ACHN (cell line): ENCODE measurements at regions not wholly inside any gene's neighbourhood (a gene's known extent, or its start where the extent isn't known, plus 50 kb on each side); places are given as distances from the start of the nearest gene placed in this dataset.

ENCODE experiments used
- DNase-seq: peaks from one replicate; pipeline ENCODE4 v3.0.0-alpha.2; 2015
- in situ Hi-C: cut with HindIII; loops from 2 replicates; pipeline ENCODE4 v1.10.0; 2017; ENCODE audit warnings: low sequenced_read_pairs, low pct_ligation_motif_present, low pct_unique_long_range_greater_than_20kb

GRCh38 chr3:55413236-55413635 lies 73.9 kb downstream of the WNT5A start:
- DNase-seq = no peak
- in situ Hi-C loops = no loop called here

- in situ Hi-C loops = no loop called here
Measured at GRCh38 chr3:55412545-55412944, 74.6 kb downstream of the WNT5A start.

GRCh38 chr3:55409806-55410205 lies 77.3 kb downstream of the WNT5A start:
- no peak for DNase-seq
- in situ Hi-C loops = no loop called here

More at GRCh38 chr3:55412545-55412944, 74.6 kb downstream of the WNT5A start:
- no peak for DNase-seq

- DNase-seq = no peak
- in situ Hi-C loops = no loop called here
Measured at GRCh38 chr3:55408193-55408826, 78.8 kb downstream of the WNT5A start.

GRCh38 chr3:55407426-55407820 lies 79.7 kb downstream of the WNT5A start:
- no peak for DNase-seq
- in situ Hi-C loops = no loop called here

GRCh38 chr3:55406696-55407425 lies 80.2 kb downstream of the WNT5A start:
- DNase-seq = no peak
- in situ Hi-C loops = no loop called here

GRCh38 chr3:55405436-55405835 lies 81.7 kb downstream of the WNT5A start:
- peak; percentile 6 for DNase-seq
- in situ Hi-C loops = no loop called here

- DNase-seq = no peak
Measured at GRCh38 chr3:55402886-55403609, 84.1 kb downstream of the WNT5A start.

GRCh38 chr3:55380561-55380960 lies 106.5 kb downstream of the WNT5A start:
- in situ Hi-C loops = no loop called here
- DNase-seq = no peak

More at GRCh38 chr3:55402886-55403609, 84.1 kb downstream of the WNT5A start:
- in situ Hi-C loops = no loop called here

GRCh38 chr3:55376753-55377347 lies 110.3 kb downstream of the WNT5A start:
- in situ Hi-C loops = no loop called here
- no peak for DNase-seq

- DNase-seq = no peak
- in situ Hi-C loops = no loop called here
Measured at GRCh38 chr3:55373423-55373822, 113.7 kb downstream of the WNT5A start.

- no peak for DNase-seq
- in situ Hi-C loops = no loop called here
Measured at GRCh38 chr3:55370272-55370671, 116.8 kb downstream of the WNT5A start.

- in situ Hi-C loops = no loop called here
- DNase-seq = no peak
Measured at GRCh38 chr3:55369141-55369847, 117.8 kb downstream of the WNT5A start.

- DNase-seq = no peak
- in situ Hi-C loops = no loop called here
Measured at GRCh38 chr3:55368366-55368765, 118.7 kb downstream of the WNT5A start.

- in situ Hi-C loops = no loop called here
- DNase-seq = no peak
Measured at GRCh38 chr3:55367384-55367783, 119.7 kb downstream of the WNT5A start.

- DNase-seq = no peak
- in situ Hi-C loops = no loop called here
Measured at GRCh38 chr3:55364421-55364820, 122.7 kb downstream of the WNT5A start.

- in situ Hi-C loops = no loop called here
Measured at GRCh38 chr3:55362210-55362960, 124.7 kb downstream of the WNT5A start.

GRCh38 chr3:55357796-55358195 lies 129.3 kb downstream of the WNT5A start:
- in situ Hi-C loops = no loop called here
- DNase-seq = no peak

More at GRCh38 chr3:55362210-55362960, 124.7 kb downstream of the WNT5A start:
- no peak for DNase-seq
